ENCODE measurements at regions not wholly inside any gene's neighbourhood (a gene's known extent, or its start where the extent isn't known, plus 50 kb on each side); places are given as distances from the start of the nearest gene placed in this dataset.

GRCh38 chr12:114982760-114983159, 298.8 kb upstream of the TBX3 start:
- no peak for TF ChIP-seq POLR2A (IDR thresholded peaks at IDR 0.05)
- TF ChIP-seq, protein P1, sequence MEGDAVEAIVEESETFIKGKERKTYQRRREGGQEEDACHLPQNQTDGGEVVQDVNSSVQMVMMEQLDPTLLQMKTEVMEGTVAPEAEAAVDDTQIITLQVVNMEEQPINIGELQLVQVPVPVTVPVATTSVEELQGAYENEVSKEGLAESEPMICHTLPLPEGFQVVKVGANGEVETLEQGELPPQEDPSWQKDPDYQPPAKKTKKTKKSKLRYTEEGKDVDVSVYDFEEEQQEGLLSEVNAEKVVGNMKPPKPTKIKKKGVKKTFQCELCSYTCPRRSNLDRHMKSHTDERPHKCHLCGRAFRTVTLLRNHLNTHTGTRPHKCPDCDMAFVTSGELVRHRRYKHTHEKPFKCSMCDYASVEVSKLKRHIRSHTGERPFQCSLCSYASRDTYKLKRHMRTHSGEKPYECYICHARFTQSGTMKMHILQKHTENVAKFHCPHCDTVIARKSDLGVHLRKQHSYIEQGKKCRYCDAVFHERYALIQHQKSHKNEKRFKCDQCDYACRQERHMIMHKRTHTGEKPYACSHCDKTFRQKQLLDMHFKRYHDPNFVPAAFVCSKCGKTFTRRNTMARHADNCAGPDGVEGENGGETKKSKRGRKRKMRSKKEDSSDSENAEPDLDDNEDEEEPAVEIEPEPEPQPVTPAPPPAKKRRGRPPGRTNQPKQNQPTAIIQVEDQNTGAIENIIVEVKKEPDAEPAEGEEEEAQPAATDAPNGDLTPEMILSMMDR (IDR thresholded peaks at IDR 0.05): no peak

All from lower leg skin (tissue), 3 donors.